PC-3 (cell line): ENCODE measurements at regions not wholly inside any gene's neighbourhood (a gene's known extent, or its start where the extent isn't known, plus 50 kb on each side); places are given as distances from the start of the nearest gene placed in this dataset.

Experiments
- ATAC-seq: fragments of 200-7000 bp; cut with Tn5 transposase; 2 replicates; pipeline ENCODE4 v1.9.1; 2020; ENCODE audit warnings: mild to moderate bottlenecking, moderate library complexity
- BruUV-seq: library from RNA; stranded (reverse); fragments of 400-500 nt; replicated peaks from 2 replicates; lab custom pipeline; 2021; lab: Mats Ljungman, UMichigan
- CTCF ChIA-PET: fragments of 300-600 bp; sonication (Branson Sonifier 250); formaldehyde crosslinking; loops from one replicate; lab custom pipeline; 2022; ENCODE audit warnings: antibody characterized with exemption; lab: Charles Lee
- POLR2A ChIA-PET: fragments of 300-600 bp; sonication (Branson Sonifier 250); formaldehyde crosslinking; loops from one replicate; lab custom pipeline; 2022; ENCODE audit warnings: antibody characterized with exemption; ENCODE audit not compliant: unreplicated experiment; lab: Charles Lee
- DNase-seq: peaks from one replicate; pipeline ENCODE4 v3.0.0-alpha.2; 2015
- H2AFZ ChIP-seq: fragments of 300-600 bp; sonication (generic); 2 replicates; pipeline ENCODE4 v1.6.0; 2016; ENCODE audit warnings: antibody characterized with exemption, low read length
- H3F3A ChIP-seq: fragments of 300-600 bp; sonication (generic); one replicate; pipeline ENCODE4 v1.6.0; 2017; ENCODE audit warnings: antibody characterized with exemption, low read length, control low read depth, mild to moderate bottlenecking; ENCODE audit not compliant: unreplicated experiment
- H3K27ac ChIP-seq: fragments of 300-600 bp; sonication (generic); 2 replicates; pipeline ENCODE4 v1.5.1; 2016; ENCODE audit warnings: mild to moderate bottlenecking, low read length
- H3K27me3 ChIP-seq: fragments of 300-600 bp; sonication (generic); 2 replicates; pipeline ENCODE4 v1.6.1; 2016; ENCODE audit warnings: low read length, mixed read lengths
- H3K36me3 ChIP-seq: fragments of 300-600 bp; sonication (generic); 2 replicates; pipeline ENCODE4 v1.6.1; 2016; ENCODE audit warnings: low read depth, mixed run types, low read length, mixed read lengths
- H3K4me1 ChIP-seq: fragments of 300-600 bp; sonication (generic); 2 replicates; pipeline ENCODE4 v1.5.1; 2016; ENCODE audit warnings: low read length; ENCODE audit not compliant: insufficient read depth
- H3K4me2 ChIP-seq: fragments of 300-600 bp; sonication (generic); 2 replicates; pipeline ENCODE4 v1.6.0; 2016; ENCODE audit warnings: low read length
- H3K4me3 ChIP-seq: fragments of 300-600 bp; sonication (generic); 2 replicates; pipeline ENCODE4 v1.5.1; 2016; ENCODE audit warnings: mild to moderate bottlenecking, low read length, mixed read lengths
- H3K79me2 ChIP-seq: fragments of 300-600 bp; sonication (generic); 2 replicates; pipeline ENCODE4 v1.6.1; 2017; ENCODE audit warnings: low read length, mixed read lengths
- H3K9ac ChIP-seq: fragments of 300-600 bp; sonication (generic); 2 replicates; pipeline ENCODE4 v1.6.0; 2016; ENCODE audit warnings: mild to moderate bottlenecking, low read length
- H3K9me2 ChIP-seq: fragments of 300-600 bp; sonication (generic); replicated peaks from 2 replicates; pipeline ENCODE4 v1.6.1; 2016; ENCODE audit warnings: mixed run types, low read length, mixed read lengths
- H3K9me3 ChIP-seq: fragments of 300-600 bp; sonication (generic); 2 replicates; pipeline ENCODE4 v1.6.1; 2016; ENCODE audit warnings: low read length, mixed read lengths
- H4K20me1 ChIP-seq: fragments of 300-600 bp; sonication (generic); 2 replicates; pipeline ENCODE4 v1.6.1; 2016; ENCODE audit warnings: low read length, mixed read lengths
- CTCF ChIP-seq: fragments of 300-600 bp; sonication (generic); conservative IDR thresholded peaks from 2 replicates; pipeline ENCODE4 v1.5.1; 2017; ENCODE audit warnings: antibody characterized with exemption, low read depth, mild to moderate bottlenecking, low read length
- EZH2 ChIP-seq: fragments of 300-600 bp; sonication (generic); IDR thresholded peaks from one replicate; pipeline ENCODE4 v1.6.1; 2017; ENCODE audit warnings: antibody characterized with exemption, mild to moderate bottlenecking, low read length; ENCODE audit not compliant: unreplicated experiment
- EZH2phosphoT487 ChIP-seq: fragments of 300-600 bp; sonication (generic); IDR thresholded peaks from 2 replicates; pipeline ENCODE4 v1.6.1; 2018; ENCODE audit warnings: mild to moderate bottlenecking, antibody characterized with exemption, low read length, borderline replicate concordance
- intact Hi-C: fragments of 100-400 bp; cut with micrococcal nuclease; formaldehyde crosslinking; loops from 2 replicates; pipeline ENCODE4 v1.9.0; 2023

- no peaks in the 10 kb centered on the region for H3K9me3 ChIP-seq
- no peaks in the 10 kb centered on the region for H3K27me3 ChIP-seq
- no peak for DNase-seq
- no peaks in the 10 kb centered on the region for H3K36me3 ChIP-seq
- no TSS peak for BruUV-seq
- intact Hi-C loops, result no loop called here
- TF ChIP-seq EZH2, result no peak
- no peak for TF ChIP-seq CTCF
- TF ChIP-seq EZH2phosphoT487, result no peak
- POLR2A ChIA-PET, result no interaction called here
- no peaks in the 10 kb centered on the region for H3K79me2 ChIP-seq
- H3K9ac ChIP-seq, result no peak overlapping the region
- H2AFZ ChIP-seq, result no peak overlapping the region
- ATAC-seq, result no peak
- H3K27ac ChIP-seq, result no peak overlapping the region
- H3K4me1 ChIP-seq, result no peaks in the 10 kb centered on the region
- no peak overlapping the region for H3K4me2 ChIP-seq
- CTCF ChIA-PET, result no interaction called here
- H4K20me1 ChIP-seq, result no peaks in the 10 kb centered on the region
- H3K4me3 ChIP-seq, result no peak overlapping the region
- no peaks in the 10 kb centered on the region for H3K9me2 ChIP-seq
- no peaks in the 10 kb centered on the region for H3F3A ChIP-seq
Measured at GRCh38 chr15:53272116-53272515, 482.0 kb upstream of the ONECUT1 start.

GRCh38 chr15:53266176-53266575 is 476.0 kb upstream of the ONECUT1 start:
- Histone ChIP-seq H3K4me2 (no peak overlapping the region), H3K9me3 (no peaks in the 10 kb centered on the region), H3K9ac (no peak overlapping the region), H3K36me3 (no peaks in the 10 kb centered on the region), H3K4me3 (no peak overlapping the region), H2AFZ (no peak overlapping the region), H3K27ac (no peak overlapping the region), H4K20me1 (no peaks in the 10 kb centered on the region), H3K27me3 (no peaks in the 10 kb centered on the region), H3F3A (no peaks in the 10 kb centered on the region), H3K79me2 (no peaks in the 10 kb centered on the region), H3K4me1 (no peaks in the 10 kb centered on the region), H3K9me2 (no peaks in the 10 kb centered on the region)
- no peak for TF ChIP-seq EZH2phosphoT487
- TF ChIP-seq EZH2, result no peak
- TF ChIP-seq CTCF, result no peak
- ATAC-seq, result no peak
- no peak for DNase-seq
- ChIA-PET POLR2A (no interaction called here), CTCF (no interaction called here)
- intact Hi-C loops, result no loop called here
- no TSS peak for BruUV-seq

GRCh38 chr15:53260647-53261046 is 470.5 kb upstream of the ONECUT1 start:
- no peak for ATAC-seq
- ChIA-PET CTCF (no interaction called here), POLR2A (no interaction called here)
- no peak overlapping the region for H3K27ac ChIP-seq
- no peak overlapping the region for H3K4me3 ChIP-seq
- no peaks in the 10 kb centered on the region for H3K4me1 ChIP-seq
- no peaks in the 10 kb centered on the region for H3K9me2 ChIP-seq
- no peaks in the 10 kb centered on the region for H3K36me3 ChIP-seq
- no peaks in the 10 kb centered on the region; the same call in 1 of the 2 replicates for H3K27me3 ChIP-seq
- no peak overlapping the region for H3K4me2 ChIP-seq
- no peaks in the 10 kb centered on the region for H3K79me2 ChIP-seq
- H3K9ac ChIP-seq, result no peak overlapping the region
- H4K20me1 ChIP-seq, result no peaks in the 10 kb centered on the region
- no peaks in the 10 kb centered on the region for H3K9me3 ChIP-seq
- BruUV-seq, result no TSS peak
- H3F3A ChIP-seq, result no peaks in the 10 kb centered on the region
- TF ChIP-seq EZH2 (no peak), EZH2phosphoT487 (no peak), CTCF (no peak)
- no peak for DNase-seq
- H2AFZ ChIP-seq, result no peak overlapping the region
- intact Hi-C loops, result no loop called here
